Endothelial cell of umbilical vein (primary cell): ENCODE measurements at regions not wholly inside any gene's neighbourhood (a gene's known extent, or its start where the extent isn't known, plus 50 kb on each side); places are given as distances from the start of the nearest gene placed in this dataset.

Source experiments
- BruUV-seq: library from RNA; stranded (reverse); fragments of 400-500 nt; replicated peaks from 2 replicates; lab custom pipeline; 2021; lab: Mats Ljungman, UMichigan
- CTCF ChIA-PET: fragments of 300-600, 350-600 bp; sonication (Branson Sonifier 250); formaldehyde crosslinking; loops from one replicate; lab custom pipeline; 2021; ENCODE audit warnings: antibody characterized with exemption, inconsistent platforms; lab: Charles Lee
- POLR2A ChIA-PET: fragments of 300-600, 350-600 bp; sonication (Branson Sonifier 250); formaldehyde crosslinking; loops from one replicate; lab custom pipeline; 2021; ENCODE audit warnings: antibody characterized with exemption, inconsistent platforms; lab: Charles Lee
- DNase-seq: peaks from one replicate; pipeline ENCODE4 v3.0.0-alpha.2; 2011; ENCODE audit warnings: low read depth, low spot score
- FAIRE-seq: peaks from 2 replicates; lab custom pipeline; 2011; peaks lifted over from hg19 to GRCh38; lab: Jason Lieb, UNC
- H2AFZ ChIP-seq: 2 replicates; pipeline ENCODE4 v1.6.0; 2012; ENCODE audit warnings: low read depth, low read length, control low read depth, inconsistent platforms
- H3K27ac ChIP-seq: 2 replicates; pipeline ENCODE4 v1.5.1; 2011; ENCODE audit warnings: low read depth, mild to moderate bottlenecking, control low read depth, low read length, moderate library complexity; ENCODE audit not compliant: insufficient read depth
- H3K27me3 ChIP-seq, 2 experiments: 2 replicates each; pipeline versions ENCODE4 v1.6.0 to v1.6.1; 2011; ENCODE audit warnings: low read length in 2 of 2, mixed read lengths in 1 of 2; ENCODE audit not compliant: control insufficient read depth in 2 of 2, insufficient read depth in 2 of 2
- H3K36me3 ChIP-seq, 2 experiments: 2 replicates in 1 of 2; 3 replicates in 1 of 2; pipeline ENCODE4 v1.5.1; 2011; ENCODE audit warnings: low read length in 2 of 2, mild to moderate bottlenecking in 1 of 2, moderate library complexity in 1 of 2; ENCODE audit not compliant: control insufficient read depth in 2 of 2, insufficient read depth in 2 of 2; ENCODE audit errors: extremely low read depth in 1 of 2
- H3K4me1 ChIP-seq: 3 replicates; pipeline ENCODE4 v1.5.1; 2011; ENCODE audit warnings: mild to moderate bottlenecking, low read length; ENCODE audit not compliant: control insufficient read depth, insufficient read depth; ENCODE audit errors: extremely low read depth
- H3K4me2 ChIP-seq: 2 replicates; pipeline ENCODE4 v1.6.1; 2011; ENCODE audit warnings: low read length, control low read depth, mixed read lengths; ENCODE audit not compliant: insufficient read depth
- H3K4me3 ChIP-seq, 3 experiments: fragments of 200-600 bp in 1 of 3; sonication (generic), shearing (Covaris generic) in 1 of 3; replicated peaks in 1 of 3; 2 replicates each; pipeline ENCODE4 v1.5.1; 2011 to 2016; ENCODE audit warnings: control low read depth in 3 of 3, low read length in 3 of 3, mild to moderate bottlenecking in 2 of 3, inconsistent platforms in 1 of 3, low read depth in 1 of 3, moderate library complexity in 1 of 3; ENCODE audit not compliant: insufficient read depth in 1 of 3
- H3K79me2 ChIP-seq: 2 replicates; pipeline ENCODE4 v1.6.0; 2012; ENCODE audit warnings: low read length, inconsistent platforms; ENCODE audit not compliant: control insufficient read depth, insufficient read depth
- H3K9ac ChIP-seq: replicated peaks from 2 replicates; pipeline ENCODE3; 2011; ENCODE audit warnings: low read length, control low read depth; ENCODE audit not compliant: insufficient read depth; ENCODE audit errors: extremely low read depth
- H3K9me1 ChIP-seq: replicated peaks from 3 replicates; pipeline ENCODE4 v1.6.0; 2011; ENCODE audit warnings: mild to moderate bottlenecking, low read length; ENCODE audit not compliant: control insufficient read depth, insufficient read depth; ENCODE audit errors: extremely low read depth
- H3K9me3 ChIP-seq: replicated peaks from 2 replicates; pipeline ENCODE4 v1.5.1; 2012; ENCODE audit warnings: low read length, inconsistent platforms; ENCODE audit not compliant: control insufficient read depth, insufficient read depth
- H4K20me1 ChIP-seq: replicated peaks from 2 replicates; pipeline ENCODE3; 2011; ENCODE audit warnings: mild to moderate bottlenecking, low read length; ENCODE audit not compliant: control insufficient read depth, insufficient read depth; ENCODE audit errors: extremely low read depth
- CTCF ChIP-seq, 2 donors: IDR thresholded peaks; 1 replicate in 1 of 2; 2 replicates in 1 of 2; pipeline ENCODE4 v1.5.1; 2011; ENCODE audit warnings: low read length in 2 of 2, mild to moderate bottlenecking in 2 of 2, moderate library complexity in 2 of 2, control low read depth in 1 of 2, inconsistent platforms in 1 of 2, low read depth in 1 of 2; ENCODE audit not compliant: insufficient read depth in 1 of 2; ENCODE audit errors: extremely low read depth in 1 of 2
- EZH2 ChIP-seq: IDR thresholded peaks from 2 replicates; pipeline ENCODE4 v1.6.1; 2012; ENCODE audit warnings: borderline replicate concordance, low read depth, mild to moderate bottlenecking, moderate library complexity, low read length, inconsistent platforms; ENCODE audit not compliant: severe bottlenecking
- FOS ChIP-seq: IDR thresholded peaks from 2 replicates; pipeline ENCODE4 v1.6.1; 2011; ENCODE audit warnings: mild to moderate bottlenecking, low read length, moderate library complexity, borderline replicate concordance; ENCODE audit not compliant: insufficient read depth
- GATA2 ChIP-seq: IDR thresholded peaks from 2 replicates; pipeline ENCODE4 v1.7.0; 2011; ENCODE audit warnings: low read depth, mild to moderate bottlenecking, moderate library complexity, mixed read lengths, low read length; ENCODE audit not compliant: insufficient read length, insufficient read depth
- JUN ChIP-seq: IDR thresholded peaks from 2 replicates; pipeline ENCODE4 v1.6.1; 2011; ENCODE audit warnings: borderline replicate concordance, low read depth; ENCODE audit not compliant: insufficient read length, insufficient read depth
- MAX ChIP-seq: IDR thresholded peaks from 2 replicates; pipeline ENCODE4 v1.6.1; 2011; ENCODE audit not compliant: insufficient read depth, insufficient read length
- MYC ChIP-seq: IDR thresholded peaks from one replicate; pipeline ENCODE4 v1.6.1; 2011; ENCODE audit warnings: mild to moderate bottlenecking, low read depth, low read length
- POLR2A ChIP-seq: IDR thresholded peaks from 2 replicates; pipeline ENCODE4 v1.6.1; 2012; ENCODE audit warnings: low read depth, mild to moderate bottlenecking, control low read depth, low read length
- POLR2AphosphoS5 ChIP-seq: IDR thresholded peaks from 2 replicates; pipeline ENCODE4 v1.6.1; 2012; ENCODE audit warnings: low read depth, mild to moderate bottlenecking, control low read depth, low read length, moderate library complexity; ENCODE audit not compliant: insufficient read depth
- dilution Hi-C: fragments of 300-500 bp; cut with MboI; formaldehyde crosslinking; loops from one replicate; pipeline ENCODE4 v1.15.0; 2019; ENCODE audit warnings: low sequenced_read_pairs; ENCODE audit not compliant: extremely low pct_ligation_motif_present
- intact Hi-C: fragments of 100-400 bp; cut with micrococcal nuclease; formaldehyde crosslinking; loops from one replicate; pipeline ENCODE4 v1.10.0; 2022

GRCh38 chr10:47161465-47161864 lies 138.5 kb upstream of the GDF10 start:
- no peaks in the 10 kb centered on the region for H3K36me3 ChIP-seq
- H4K20me1 ChIP-seq = no peaks in the 10 kb centered on the region
- H2AFZ ChIP-seq = no peak overlapping the region
- TF ChIP-seq POLR2AphosphoS5 (no peak), EZH2 (no peak), FOS (no peak), CTCF (IDR thresholded peaks at IDR 0.05; ENCODE audit: extremely low read depth in 1 of 2, insufficient read depth in 1 of 2, low read depth in 1 of 2, low read length in 2 of 2) (no peak), MAX (no peak), MYC (no peak), GATA2 (no peak), POLR2A (no peak), JUN (no peak)
- H3K79me2 ChIP-seq = no peaks in the 10 kb centered on the region
- no peak overlapping the region for H3K27ac ChIP-seq
- POLR2A ChIA-PET = no interaction called here
- H3K9ac ChIP-seq = no peak overlapping the region
- H3K9me3 ChIP-seq = no peaks in the 10 kb centered on the region
- dilution Hi-C loops = no loop called here
- CTCF ChIA-PET = no interaction called here
- no peak overlapping the region for H3K4me3 ChIP-seq
- H3K4me2 ChIP-seq = no peak overlapping the region
- BruUV-seq = no TSS peak
- no peaks in the 10 kb centered on the region for H3K9me1 ChIP-seq
- H3K27me3 ChIP-seq = no peaks in the 10 kb centered on the region
- DNase-seq (no peak), FAIRE-seq (no peak)
- intact Hi-C loops = no loop called here
- H3K4me1 ChIP-seq = no peaks in the 10 kb centered on the region
